AG08395 (cell line): ENCODE measurements at regions not wholly inside any gene's neighbourhood (a gene's known extent, or its start where the extent isn't known, plus 50 kb on each side); places are given as distances from the start of the nearest gene placed in this dataset.

ENCODE experiments used
- DNase-seq: peaks from one replicate; pipeline ENCODE4 v3.0.0; 2012; ENCODE audit warnings: mixed read lengths, low spot score

DNA sequence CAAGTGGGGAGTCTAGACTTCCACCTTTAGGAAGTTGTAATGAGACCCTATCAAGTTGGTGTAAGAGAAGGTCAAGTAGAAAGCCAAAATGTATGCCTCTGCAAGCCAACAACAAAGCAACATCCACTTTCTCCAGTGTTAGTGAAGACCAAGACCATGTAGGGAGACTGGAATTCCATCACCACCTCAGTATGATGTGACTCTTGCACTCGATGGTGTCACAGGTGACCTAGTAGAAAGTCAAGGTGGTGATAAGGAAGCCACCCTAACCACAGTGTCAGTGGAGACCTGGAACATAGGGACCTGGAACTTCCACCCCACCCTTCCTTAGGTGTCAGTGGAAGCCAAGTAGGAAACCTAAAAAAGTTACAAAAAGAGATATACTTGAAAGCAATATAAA, 278.1 kb upstream of the KCNMB2 start:
- no peak for DNase-seq

DNA sequence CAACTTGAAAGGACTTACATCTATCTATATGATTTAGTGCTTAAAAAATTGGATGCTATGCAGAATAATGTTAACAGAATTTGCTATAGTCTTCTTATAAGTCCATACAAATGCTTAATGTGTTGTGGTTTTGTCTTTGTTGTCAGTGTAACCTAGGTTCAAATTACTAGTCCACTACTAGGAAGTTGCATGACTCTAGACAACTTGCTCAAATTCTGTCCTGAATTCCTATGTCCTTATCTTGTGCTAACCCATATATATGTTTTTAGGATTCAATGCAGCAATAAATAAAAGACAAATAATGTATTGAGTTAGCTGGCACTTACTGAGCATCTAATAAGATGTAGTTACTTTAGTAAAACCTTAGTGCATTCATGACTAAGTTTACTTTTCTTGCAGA, 276.5 kb upstream of the KCNMB2 start:
- DNase-seq, result no peak

DNA sequence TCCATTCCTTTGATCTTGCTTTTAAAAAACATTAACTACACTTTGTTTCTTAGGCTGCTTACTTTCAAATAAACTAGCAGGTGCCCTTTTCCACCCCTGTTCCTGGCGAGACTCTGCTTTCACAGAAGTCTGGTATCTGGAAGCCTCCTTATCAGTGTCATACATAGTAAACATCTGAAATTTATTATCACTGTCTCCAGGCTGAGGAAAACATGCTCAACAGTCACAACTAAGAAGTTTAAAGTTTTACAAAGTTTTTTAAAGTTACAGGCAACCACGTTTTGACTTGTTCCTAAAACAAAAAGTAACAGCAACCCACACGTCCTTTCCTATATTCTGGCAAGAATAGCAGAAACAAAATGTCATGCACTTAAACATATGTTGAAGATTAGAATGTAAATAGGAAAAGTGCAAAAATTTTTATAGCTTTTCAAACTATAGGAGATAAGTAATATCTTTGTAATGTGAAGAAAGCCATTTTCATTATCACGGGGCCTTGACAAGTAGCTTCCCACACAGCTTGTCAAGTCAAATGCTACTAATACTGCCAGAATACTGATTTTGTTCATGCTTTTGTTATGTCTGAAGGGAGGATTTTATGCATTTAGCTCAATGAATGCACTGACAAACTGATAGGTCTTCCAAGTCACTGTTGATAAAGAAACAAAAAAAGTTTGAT, 275.2 kb upstream of the KCNMB2 start:
- DNase-seq, result no peak

DNA sequence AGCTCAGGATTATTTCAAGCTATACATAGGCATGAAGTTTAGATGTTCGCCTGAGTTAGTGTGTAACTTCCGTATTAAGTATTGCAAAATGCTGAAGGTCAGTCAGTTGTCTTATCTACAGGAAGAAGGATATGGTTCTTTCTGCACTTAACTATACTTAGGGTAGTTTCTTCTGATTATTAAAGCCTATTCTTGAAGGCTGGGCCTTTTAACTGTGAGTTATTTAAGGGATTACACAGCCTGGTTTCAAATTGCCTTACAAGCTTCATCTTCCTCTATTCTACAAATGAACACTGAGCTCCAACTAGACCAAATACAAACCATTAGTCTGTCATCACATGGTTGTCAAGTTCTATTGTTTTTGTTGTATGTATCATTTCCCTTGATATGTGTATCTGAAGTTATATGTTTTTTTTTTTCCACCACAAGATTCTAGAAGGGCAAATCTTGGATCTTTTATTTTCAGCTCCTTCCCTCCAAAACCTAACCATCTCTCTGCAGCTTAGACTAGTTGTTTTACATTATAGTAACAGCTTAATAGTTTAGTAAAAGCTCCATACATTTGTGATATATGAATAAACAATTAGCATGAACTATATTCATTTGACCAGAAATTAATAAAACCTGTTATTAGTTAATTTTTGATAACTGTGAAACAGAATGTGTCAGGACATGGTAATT, 272.9 kb upstream of the KCNMB2 start:
- no peak for DNase-seq

DNA sequence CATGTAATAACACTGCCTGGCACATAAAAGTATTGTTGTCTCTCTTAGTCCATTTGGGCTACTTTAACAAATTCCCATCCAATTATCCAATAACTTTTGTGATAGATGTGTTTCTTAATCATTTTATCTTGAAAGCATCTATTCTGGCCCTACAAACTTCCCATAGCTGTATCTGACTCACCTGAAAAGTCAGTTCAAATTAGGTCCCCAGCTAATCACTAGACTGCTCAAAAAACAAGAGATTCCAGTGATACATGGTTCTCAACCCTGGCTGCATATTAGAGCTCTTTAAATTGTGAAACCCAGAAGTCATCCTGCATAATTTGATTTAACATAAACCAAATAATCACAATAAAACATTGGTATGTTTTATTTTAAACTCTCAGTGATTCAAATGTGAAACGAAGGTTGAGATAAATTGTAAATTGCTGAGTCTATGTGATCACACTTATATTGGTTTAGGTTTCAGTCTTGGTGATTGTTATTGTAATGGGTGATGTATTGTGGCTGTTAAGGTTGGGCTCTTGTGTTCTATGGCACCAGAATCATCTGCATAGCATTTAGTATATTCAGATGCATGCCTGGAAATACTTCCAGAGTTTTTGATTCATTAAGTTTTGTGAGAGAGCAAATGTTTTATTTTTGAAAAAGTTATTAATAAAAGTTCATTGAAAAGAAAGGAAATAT, 268.9 kb upstream of the KCNMB2 start:
- DNase-seq, result no peak

DNA sequence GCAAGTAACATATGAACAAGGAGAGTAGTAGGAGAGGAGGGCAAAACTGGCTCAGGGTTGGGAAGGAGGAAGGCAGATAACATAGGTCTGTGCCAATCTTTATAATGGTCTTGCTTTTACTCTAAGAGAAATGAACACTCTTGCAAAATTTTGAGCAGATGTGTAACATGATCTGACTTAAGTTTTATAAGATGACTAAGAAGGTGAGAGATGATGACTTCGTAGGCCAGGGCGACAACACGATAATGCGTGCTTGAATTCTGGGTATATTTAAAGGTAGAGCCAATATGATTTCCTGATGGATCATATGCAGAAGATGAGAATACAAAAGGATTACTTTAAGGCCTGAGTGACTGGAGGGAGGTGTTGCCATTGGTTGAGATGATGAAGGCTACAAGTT, 265.4 kb upstream of the KCNMB2 start:
- DNase-seq, result no peak

DNA sequence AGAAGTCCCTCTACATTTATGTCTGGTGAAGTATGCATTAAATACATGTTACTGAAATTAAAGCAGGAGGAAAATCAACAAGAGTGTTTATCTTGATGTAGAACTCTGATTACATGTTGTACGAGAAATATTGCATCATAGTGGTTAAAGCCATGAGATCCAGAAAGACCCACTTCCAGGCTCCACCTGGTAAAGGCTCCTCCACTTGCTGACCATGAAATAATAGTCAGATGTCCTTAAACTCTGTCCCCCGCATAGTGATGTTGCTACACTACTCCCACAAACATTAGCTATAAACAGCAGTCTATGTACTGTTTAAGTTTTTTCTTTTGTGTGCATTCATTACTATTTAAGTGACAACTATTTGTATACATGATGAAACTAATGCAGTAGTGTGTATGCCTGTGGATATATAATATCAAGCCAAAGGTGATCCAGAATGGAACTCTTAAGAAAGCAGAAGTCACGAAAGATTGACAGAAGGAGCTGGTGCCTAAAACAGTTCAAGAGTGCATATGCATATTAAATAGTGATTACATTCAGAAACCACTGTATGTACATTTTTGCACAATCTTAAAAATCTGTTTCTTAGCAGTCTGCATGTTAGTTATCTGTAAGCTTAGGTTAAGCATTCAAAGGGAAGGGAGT, 264.4 kb upstream of the KCNMB2 start:
- no peak for DNase-seq

DNA sequence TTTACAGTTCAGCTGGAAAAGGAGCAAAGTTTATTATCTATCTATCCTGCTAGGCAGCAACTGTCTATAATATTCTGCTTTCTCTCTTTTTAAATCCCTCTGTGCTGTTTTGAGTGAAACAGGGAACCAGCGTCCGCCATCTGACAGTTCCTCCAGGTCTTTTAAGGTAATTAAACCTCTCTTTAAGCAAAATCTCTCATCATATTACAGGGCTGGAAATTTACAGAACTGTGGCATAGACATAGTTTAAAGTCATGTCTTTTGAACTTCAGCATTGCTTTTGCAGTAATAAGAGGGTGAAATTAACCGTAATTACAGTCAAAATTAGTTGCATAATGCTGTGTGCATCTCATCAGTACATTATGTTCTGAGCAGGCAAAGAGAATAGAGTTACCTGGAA, 263.4 kb upstream of the KCNMB2 start:
- no peak for DNase-seq

DNA sequence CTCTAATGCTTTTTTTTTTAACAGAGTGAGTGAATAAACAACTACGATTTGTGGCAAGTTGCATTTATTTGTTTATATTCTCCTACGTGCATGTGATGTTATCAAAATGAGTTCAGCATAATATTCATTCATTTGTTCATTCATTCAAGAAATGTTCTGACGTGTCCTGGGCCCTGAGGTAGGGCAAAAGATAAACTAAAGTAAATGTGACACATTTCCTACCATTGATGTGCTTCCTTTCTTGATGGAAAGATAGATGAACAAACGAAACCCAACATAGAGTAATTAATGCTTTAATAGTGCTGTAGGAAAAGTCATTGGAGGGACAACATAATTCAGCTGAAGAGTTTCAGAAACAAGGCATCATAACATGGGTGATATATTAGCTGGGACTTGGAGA, 261.5 kb upstream of the KCNMB2 start:
- DNase-seq, result no peak

DNA sequence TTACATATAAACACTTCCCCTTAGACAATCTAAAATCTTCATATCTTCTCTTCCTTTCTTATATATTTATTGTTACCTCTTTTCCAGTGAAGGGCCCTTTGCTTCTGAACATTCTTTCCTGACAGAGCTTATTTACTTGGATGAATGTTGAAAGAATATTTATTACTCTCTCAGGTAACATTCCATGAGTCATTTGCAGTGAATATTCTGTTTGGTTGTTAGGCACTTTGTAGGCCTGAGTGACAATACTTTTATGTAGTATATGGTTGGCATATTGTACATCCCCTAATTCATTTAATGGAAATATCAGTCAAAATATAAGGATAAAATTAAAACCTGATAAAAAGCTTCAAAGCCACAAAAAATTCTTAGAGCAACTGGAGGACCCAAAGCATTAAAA, 260.9 kb upstream of the KCNMB2 start:
- no peak for DNase-seq

DNA sequence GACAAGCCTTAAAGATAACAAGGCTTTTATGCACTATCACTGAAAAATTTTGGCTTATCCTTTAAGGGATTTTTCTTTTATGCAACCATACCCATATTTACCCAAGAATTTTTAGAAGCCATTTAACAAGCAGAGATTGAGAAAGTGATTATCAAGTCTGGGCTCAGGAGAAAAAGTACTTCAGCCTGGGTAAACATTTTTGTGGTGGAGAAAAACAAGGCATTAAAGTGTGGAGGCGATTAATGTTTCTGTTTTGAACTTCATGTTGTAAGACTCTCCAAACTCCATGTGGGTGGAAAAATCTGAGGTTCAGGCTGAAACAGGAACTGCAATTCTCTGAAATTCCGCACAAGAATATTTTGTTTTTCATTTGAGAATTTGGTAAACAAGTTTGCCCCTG, 260.4 kb upstream of the KCNMB2 start:
- DNase-seq, result peak; percentile 49

DNA sequence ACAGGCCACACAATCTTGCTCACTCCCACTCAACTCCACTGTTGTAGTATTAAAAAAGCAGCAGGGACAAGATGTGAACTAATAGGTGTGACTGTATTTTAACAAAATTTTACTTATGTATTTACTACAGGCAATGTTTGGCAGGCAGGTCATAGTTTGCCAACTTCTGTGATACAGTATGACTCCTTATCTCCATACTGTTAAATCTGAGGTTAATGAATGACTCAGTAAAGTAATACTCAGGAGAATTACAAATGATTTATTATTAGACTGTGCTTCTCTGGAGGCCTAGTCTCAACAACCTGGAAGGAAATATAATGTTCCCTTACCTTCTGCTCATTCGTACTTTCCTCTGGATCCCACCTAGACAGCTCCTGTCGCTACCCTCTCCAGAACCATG, 258.6 kb upstream of the KCNMB2 start:
- no peak for DNase-seq

DNA sequence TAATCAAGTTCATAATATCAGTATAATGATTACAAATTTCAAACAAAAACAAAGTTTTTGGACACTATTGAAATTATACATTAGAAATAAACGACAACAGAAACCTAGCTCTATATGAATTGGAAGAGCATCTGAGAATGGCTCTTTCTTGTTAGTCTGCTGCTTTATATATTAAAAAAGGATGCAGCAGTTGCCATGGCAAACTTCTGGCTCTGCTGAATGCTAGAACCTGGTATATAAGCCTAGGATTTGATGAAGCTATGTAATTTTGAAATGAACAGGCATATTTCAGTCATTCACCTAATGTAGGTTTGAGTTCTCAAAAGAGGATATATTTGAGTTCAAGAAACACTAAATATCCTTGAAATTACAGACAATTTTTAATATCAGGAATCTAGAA, 252.7 kb upstream of the KCNMB2 start:
- no peak for DNase-seq

DNA sequence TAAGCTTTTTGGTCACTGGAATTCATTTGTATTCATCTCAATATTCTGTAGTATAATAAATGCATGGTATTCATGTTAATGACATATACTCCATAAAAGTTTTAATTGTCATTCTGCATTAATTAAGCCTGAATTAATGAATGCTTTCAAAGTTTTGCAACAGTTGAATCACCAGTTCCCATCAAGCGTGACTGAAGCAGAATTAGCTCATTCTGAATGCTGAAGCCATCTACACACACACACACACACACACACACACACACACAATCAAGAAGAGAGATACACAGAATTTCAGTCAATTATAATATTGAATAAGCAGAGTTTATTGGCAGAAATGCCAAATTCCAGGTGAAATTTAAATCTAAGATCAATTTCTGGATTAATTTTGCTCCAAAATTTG, 252.1 kb upstream of the KCNMB2 start:
- no peak for DNase-seq

DNA sequence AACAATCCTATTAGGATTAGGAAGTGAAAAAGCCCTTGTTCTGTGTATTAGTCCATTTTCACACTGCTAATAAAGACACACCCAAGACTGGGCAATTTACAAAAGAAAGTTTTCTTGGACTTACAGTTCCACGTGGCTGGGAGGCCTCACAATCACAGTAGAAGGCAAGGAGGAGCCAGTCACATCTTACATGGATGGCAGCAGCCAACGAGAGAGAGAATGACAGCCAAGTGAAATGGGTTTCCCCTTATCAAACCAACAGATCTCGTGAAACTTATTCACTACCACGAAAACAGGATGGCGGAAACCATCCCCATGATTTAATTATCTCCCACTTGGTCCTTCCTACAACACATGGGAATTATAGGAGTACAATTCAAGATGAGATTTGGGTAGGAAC, 248.2 kb upstream of the KCNMB2 start:
- no peak for DNase-seq

DNA sequence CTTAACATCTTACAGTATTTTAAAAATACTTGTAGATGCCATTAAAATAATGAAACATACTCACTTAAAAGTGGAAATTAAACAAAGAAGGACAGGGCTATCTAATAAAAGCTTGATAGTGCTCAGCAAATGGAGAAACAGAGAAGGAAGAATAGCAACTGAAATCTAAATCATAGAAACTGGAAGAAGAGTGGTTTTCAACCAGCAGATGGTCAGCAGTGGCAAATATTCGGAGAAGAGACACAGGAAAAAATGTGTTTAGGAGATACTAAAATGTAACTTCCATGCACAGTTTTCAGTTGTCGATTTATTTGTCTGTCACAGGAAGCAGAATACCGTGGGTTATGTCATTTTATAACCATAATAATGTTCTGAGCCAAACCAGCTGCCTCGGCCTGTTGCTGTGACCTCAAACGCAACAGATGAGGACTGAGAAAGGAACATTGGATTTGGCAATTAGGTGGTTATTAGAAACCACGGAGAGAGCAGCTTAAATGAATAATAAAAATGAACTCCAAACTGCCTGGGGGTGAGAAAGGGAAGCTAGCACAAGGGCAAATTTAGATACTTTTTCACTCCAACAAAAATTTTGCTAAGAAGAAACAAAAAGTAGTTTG, 246.6 kb upstream of the KCNMB2 start:
- peak; percentile 28 for DNase-seq

DNA sequence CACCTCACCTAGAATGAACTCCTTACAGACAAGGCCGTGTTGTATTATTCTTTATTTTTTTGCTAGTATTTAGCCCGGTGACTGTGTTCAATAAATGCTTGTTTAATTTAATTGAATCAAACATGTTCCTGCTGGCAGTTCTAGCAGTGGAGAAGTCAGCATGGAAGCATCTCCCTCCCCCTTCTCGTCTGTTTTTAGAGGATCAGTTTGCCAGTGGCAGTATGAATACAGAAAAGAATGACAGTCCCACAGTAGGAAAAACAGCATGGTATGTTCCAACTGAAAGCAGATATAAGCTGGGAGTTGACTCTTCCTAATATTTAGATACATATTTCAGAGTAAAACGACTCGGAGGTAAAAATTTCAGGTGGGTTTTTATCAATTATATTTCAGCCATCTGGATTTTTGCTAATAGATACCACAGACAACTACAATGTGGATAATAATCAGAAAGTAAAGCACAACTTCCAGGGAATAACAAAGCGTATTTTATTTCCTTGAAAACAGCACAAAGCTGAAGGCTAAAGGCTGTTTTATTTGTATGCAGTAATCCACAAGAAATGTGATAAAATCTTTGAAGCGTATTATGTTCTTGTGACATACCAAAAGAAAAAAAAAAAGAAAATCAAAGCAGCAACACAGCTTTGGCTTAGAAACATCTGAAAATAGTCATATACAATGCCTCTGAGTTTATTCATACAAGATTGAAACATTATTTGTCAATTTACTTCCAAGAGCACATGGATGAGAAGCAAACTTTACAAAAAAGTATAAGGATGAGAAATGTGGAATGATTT, 244.5 kb upstream of the KCNMB2 start:
- DNase-seq, result no peak

DNA sequence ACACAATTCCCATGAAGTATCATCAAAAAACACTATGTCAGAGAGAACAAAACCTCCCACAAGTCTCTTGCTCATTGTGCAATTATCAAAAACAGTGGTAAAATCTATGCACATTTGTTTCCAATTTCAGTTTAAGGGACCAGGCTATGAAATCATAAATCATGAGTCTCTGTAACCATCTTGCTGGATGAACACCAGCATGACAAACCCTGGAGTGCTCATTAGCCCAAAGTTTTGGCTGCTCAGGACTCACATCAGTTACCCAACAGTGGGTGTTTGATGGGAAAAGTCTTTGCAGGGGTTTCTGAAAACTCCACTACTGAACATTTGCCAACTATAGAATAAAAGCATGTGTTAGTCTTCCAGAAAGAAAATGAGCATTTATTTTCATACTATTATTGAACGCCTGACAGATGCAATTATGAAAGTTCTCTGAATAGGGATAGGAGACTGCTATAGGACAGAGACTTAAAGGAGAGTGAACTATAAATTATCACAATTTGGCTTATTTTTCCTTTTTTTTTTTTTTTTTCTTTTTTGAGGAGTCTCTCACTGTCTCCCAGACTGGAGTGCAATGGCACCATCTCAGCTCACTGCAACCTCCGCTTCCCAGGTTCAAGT, 240.8 kb upstream of the KCNMB2 start:
- peak; percentile 83 for DNase-seq

DNA sequence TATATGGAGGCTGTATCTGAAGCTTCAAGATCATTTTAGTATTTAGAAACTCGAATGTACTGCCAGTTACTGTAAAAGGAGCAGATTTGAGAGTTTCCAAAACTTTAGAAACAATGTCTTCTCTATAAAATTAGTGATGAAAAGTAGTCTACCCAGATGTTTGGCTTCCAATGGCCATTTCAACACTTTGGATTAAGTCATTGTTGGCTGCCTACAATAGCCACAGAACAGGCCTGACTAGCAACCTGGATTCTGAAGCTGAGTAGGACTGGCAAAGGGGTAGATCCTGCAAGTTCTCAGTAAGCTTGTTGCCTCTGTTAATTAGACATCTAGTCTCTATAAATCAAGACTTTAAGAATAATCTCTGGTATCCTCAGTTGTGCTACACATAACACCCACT, 239.0 kb upstream of the KCNMB2 start:
- peak; percentile 8 for DNase-seq

DNA sequence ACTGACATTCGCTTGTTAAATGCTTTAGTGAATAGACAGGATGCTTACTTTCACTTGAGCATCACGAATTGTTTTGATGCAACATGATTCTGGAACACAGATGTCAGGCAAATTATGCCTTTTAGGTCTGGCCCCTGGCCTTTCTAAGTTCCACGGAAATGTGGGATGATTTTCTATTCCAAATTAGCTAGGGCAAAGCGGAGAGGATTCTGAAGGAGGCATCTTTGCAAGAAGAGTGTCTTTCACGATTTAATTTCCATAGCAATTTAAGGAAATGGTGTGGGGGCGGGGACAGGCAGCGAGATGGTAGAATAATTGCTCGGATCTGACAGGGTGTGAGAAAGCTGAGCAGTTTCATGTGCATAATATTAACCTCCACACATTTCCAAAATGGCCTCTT, 238.5 kb upstream of the KCNMB2 start:
- no peak for DNase-seq

DNA sequence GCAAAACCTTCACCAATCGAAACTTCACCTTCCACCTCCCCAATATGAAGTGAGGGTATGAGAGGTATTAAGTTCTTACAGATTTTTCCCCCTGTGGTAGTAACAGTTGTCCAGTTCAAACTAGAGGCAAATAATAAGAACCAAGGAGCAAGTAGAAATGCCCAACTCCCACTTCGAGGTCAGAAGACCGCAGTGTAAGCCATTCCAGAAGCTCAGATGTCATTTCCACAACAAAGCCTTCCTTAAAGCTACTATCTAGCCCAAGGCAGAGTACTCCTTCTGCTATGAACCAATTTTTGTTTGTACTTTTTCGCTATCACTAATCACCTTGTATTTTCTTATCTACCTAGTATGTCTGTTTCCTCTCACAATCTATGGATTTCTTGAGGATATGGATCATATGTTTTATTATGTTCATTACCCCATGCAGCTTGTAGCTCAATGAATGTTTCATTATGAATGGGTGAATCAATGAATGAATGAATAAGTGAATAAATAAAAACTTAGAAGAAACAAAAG, 235.7 kb upstream of the KCNMB2 start:
- DNase-seq, result no peak
